ENCODE measurements at regions not wholly inside any gene's neighbourhood (a gene's known extent, or its start where the extent isn't known, plus 50 kb on each side); places are given as distances from the start of the nearest gene placed in this dataset.

DNA sequence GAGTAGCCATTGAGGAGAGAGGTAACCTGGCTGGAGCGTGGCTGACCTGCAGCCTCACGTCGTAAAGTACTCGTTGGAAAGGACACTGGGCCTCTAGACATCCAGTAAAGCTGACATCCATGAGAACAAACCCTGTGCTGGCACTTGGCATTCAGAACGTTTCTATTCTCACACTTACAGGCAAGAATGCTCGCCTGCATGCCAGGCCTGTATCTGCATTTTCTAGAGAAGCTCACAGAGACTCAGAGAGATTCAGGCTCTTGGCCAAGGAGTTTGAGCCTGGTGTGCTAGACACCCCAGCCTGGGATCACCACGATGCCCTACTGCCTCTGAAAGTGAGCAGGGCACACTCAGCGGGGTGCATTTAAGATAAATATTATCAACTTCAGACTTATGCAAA, 379.8 kb upstream of the CDH4 start:
- TF ChIP-seq, protein P1, sequence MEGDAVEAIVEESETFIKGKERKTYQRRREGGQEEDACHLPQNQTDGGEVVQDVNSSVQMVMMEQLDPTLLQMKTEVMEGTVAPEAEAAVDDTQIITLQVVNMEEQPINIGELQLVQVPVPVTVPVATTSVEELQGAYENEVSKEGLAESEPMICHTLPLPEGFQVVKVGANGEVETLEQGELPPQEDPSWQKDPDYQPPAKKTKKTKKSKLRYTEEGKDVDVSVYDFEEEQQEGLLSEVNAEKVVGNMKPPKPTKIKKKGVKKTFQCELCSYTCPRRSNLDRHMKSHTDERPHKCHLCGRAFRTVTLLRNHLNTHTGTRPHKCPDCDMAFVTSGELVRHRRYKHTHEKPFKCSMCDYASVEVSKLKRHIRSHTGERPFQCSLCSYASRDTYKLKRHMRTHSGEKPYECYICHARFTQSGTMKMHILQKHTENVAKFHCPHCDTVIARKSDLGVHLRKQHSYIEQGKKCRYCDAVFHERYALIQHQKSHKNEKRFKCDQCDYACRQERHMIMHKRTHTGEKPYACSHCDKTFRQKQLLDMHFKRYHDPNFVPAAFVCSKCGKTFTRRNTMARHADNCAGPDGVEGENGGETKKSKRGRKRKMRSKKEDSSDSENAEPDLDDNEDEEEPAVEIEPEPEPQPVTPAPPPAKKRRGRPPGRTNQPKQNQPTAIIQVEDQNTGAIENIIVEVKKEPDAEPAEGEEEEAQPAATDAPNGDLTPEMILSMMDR (IDR thresholded peaks at IDR 0.05; ENCODE audit: low read length) = no peak
- TF ChIP-seq EZH2phosphoT487 (IDR thresholded peaks at IDR 0.05; ENCODE audit: low read length) = no peak
- TF ChIP-seq EZH2 (optimal IDR thresholded peaks at IDR 0.05; ENCODE audit: low read depth, low read length) = no peak
